ENCODE measurements at regions not wholly inside any gene's neighbourhood (a gene's known extent, or its start where the extent isn't known, plus 50 kb on each side); places are given as distances from the start of the nearest gene placed in this dataset.
"Not testable (repeated sequence)": the region's sequence is repeated elsewhere in the genome, so short reads cannot be mapped to it uniquely, and the experiment has no call there.

DNA sequence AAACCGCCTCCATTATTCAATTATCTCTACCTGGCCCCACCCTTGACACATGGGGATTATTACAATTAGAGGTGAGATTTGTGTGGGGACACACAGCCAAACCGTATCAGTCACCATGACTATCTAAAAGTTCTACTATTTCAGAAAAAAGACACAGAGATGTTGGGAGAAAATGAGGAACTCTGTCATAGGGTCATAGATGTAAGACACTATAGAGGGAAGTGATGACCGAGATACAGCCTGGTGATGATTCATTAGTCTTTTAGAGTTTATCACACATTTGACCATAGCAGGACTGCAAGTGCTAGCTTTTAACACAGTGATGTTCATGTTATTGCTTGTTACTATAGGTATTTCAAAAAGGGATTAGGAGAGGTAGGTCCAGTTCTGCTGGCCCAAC is 357.0 kb upstream of the AADAT start:
- no peak for DNase-seq (ENCODE audit: extremely low read depth, low read depth)

DNA sequence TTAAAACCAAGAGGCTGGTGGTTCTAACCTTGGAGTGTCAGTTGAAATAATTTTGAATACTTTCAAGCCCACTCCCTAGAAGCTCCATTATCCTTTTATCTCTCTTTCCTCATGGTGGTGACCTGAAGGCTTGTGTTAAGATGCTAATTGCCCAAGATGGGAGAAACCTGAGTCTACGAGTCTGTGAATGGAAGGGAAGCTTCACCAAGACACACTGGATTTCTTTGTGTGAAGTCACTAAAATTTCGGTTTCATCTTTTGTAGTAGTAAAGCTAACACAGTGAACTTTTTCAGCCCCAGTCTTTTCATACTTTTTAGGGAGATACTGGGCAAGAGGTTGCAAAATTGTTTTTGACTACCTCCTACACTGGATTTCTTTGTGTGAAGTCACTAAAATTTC is 351.4 kb upstream of the AADAT start:
- not testable (repeated sequence) for DNase-seq (ENCODE audit: extremely low read depth, low read depth)

More for the DNA sequence above, 357.0 kb upstream of the AADAT start:
- TF ChIP-seq, protein P1, sequence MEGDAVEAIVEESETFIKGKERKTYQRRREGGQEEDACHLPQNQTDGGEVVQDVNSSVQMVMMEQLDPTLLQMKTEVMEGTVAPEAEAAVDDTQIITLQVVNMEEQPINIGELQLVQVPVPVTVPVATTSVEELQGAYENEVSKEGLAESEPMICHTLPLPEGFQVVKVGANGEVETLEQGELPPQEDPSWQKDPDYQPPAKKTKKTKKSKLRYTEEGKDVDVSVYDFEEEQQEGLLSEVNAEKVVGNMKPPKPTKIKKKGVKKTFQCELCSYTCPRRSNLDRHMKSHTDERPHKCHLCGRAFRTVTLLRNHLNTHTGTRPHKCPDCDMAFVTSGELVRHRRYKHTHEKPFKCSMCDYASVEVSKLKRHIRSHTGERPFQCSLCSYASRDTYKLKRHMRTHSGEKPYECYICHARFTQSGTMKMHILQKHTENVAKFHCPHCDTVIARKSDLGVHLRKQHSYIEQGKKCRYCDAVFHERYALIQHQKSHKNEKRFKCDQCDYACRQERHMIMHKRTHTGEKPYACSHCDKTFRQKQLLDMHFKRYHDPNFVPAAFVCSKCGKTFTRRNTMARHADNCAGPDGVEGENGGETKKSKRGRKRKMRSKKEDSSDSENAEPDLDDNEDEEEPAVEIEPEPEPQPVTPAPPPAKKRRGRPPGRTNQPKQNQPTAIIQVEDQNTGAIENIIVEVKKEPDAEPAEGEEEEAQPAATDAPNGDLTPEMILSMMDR (IDR thresholded peaks at IDR 0.05; ENCODE audit: low read depth, low read length) = no peak

DNA sequence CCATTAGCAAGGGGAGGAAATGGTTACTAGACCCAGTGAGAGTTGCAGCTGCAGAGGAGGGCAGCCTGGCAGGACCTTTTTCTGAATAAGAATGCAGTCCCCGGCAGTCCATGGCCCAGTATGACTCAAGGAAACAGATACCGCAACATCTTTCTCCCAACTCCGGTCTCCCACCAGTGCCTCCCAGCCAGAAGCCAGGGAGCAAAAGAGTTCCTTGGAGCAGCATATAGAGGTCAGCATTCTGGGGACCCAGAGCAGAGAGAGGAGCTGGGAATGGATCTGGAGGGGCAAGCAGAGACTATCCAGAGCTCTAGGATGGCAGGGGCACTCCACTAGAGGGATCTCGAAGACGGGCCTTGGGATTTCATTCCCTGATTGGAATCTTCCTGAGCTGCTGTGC is 339.2 kb upstream of the AADAT start:
- DNase-seq (ENCODE audit: extremely low read depth, low read depth) = no peak
- TF ChIP-seq, protein P1 (IDR thresholded peaks at IDR 0.05; ENCODE audit: low read depth, low read length) = no peak

DNA sequence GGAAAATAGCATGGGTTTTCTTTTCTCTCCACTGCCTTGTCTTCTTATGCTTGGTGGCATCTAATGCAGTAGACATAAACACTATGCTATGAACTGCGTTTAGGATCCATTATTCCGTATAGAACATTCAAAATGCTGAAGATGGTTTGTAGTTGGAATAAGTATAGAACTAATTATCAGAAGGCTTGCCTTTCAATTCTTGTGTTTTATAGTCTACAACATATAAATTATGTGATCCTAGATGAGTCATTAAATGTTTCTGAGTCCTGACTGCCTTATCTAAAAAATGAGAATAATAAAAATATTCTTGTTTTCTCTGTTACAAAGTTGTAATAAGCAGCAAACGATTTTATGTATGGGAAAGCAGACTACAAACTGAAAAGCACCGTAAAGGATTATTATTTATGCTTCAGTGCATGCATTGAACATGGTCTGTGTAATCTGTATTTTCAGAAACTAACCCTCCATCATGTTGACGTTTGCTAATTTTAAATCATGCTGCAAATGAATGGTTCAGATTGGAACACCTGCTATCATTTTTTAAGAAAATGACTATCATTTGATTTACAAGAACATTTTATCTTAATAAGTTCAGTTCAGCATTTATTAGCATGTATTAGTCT is 335.9 kb upstream of the AADAT start:
- DNase-seq (ENCODE audit: extremely low read depth, low read depth) = no peak
- TF ChIP-seq, protein P1 (IDR thresholded peaks at IDR 0.05; ENCODE audit: low read depth, low read length) = no peak

DNA sequence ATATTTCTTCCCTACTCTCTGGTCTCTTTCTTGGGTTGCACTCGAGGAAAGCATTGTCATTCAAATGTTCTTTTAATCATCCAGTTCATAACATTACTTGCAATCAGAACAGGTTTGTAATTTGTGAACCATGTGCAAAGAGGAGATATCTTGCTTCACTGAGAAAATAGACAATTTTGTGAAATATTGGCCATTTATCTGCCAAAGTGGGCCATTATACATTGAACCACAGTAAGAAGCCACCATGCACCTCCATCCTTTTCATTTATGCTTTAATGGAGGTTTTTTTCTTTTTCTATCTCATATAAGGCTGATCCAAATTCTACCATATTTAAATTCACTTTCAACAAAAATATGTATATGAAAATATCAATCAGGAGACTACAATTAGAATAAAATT is 335.3 kb upstream of the AADAT start:
- no peak for DNase-seq (ENCODE audit: extremely low read depth, low read depth)
- TF ChIP-seq, protein P1 (IDR thresholded peaks at IDR 0.05; ENCODE audit: low read depth, low read length) = no peak

DNA sequence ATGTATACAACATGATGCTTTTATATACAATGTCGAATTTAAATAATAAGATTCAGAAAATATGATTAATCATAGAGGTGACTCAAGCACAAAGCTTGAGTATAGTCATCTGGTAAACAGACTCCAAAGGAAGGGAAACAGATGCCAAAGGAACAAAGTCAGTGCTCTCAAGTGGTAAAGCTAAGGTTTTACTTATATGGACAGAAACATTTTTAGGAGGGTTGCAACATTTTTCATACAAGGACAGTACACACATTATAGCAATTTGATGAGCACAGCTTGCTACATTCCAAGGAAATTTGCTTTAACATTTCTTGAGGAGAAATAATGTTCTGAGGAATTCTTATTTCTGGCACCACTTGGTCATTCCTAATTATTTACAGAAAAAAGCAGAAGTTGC is 333.4 kb upstream of the AADAT start:
- DNase-seq (ENCODE audit: extremely low read depth, low read depth) = peak; percentile 30
- TF ChIP-seq, protein P1 (IDR thresholded peaks at IDR 0.05; ENCODE audit: low read depth, low read length) = no peak

DNA sequence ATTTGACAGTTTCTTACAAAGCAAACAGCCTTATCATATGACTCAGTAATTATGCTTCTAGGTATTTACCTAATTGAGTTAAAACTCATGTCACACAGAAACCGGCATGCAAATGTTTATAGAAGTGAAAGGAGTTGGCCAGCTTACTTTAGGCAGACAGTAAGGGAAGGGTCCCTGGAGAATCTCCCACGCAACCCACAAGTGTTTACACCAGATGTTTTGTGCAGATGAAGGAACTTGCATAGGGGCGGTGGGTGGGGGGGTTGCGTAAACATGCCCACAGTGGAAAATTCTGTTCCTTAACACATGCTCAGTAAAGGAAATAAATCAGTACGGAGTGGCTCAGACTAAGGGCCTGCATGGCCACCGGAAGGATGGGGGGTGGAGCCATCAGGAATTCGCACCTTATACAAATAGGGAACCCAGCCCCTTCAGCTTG is 330.5 kb upstream of the AADAT start:
- DNase-seq (ENCODE audit: extremely low read depth, low read depth) = peak; percentile 59
- TF ChIP-seq, protein P1 (IDR thresholded peaks at IDR 0.05; ENCODE audit: low read depth, low read length) = no peak

DNA sequence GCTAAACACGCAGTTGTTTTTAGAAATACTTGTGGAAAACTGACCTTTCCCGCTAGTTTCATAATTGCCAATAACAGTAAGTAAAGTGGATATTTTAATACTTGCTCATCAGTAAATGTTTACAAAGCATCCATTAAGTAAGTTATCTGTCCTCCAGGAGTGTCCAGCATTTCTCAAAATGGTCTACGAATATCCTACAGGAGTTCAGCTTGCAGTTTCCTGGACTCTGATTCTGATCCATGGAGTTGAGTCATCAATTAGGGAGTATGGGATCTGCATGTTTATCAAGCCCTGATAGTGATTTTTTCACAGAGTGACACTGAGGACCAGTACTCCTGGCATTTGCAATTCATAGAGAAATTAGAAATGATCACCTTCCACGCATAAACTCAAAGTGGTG is 325.2 kb upstream of the AADAT start:
- DNase-seq (ENCODE audit: extremely low read depth, low read depth) = no peak
- TF ChIP-seq, protein P1 (IDR thresholded peaks at IDR 0.05; ENCODE audit: low read depth, low read length) = no peak

Measured in AG09319 (cell line).